ENCODE measurements at regions not wholly inside any gene's neighbourhood (a gene's known extent, or its start where the extent isn't known, plus 50 kb on each side); places are given as distances from the start of the nearest gene placed in this dataset.

DNA sequence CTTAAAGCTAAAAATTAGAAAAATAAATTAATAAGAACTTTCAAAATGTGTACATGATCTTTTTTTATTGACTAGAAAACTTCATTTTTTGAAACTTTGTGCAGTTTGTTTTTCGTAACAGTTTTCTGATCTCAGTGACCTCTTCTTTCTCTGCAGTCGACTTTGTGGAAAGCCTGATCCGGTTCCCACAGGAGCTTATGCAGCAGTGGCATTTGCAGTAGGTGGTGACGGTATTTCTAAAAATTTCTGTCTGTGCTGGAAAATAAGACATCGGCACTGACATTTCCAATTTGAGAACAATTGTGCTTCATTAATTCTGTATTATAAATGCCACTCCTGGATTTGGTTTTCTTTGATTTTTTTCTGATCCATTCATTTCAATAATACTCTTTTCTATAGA, 68.8 kb downstream of the CLDN17 start:
- ChIA-PET POLR2A (no interaction called here), CTCF (ENCODE audit: unreplicated experiment) (no interaction called here)
- TF ChIP-seq EZH2phosphoT487 (IDR thresholded peaks at IDR 0.05; ENCODE audit: borderline replicate concordance, low read depth, low read length), result no peak
- TF ChIP-seq, protein P1, sequence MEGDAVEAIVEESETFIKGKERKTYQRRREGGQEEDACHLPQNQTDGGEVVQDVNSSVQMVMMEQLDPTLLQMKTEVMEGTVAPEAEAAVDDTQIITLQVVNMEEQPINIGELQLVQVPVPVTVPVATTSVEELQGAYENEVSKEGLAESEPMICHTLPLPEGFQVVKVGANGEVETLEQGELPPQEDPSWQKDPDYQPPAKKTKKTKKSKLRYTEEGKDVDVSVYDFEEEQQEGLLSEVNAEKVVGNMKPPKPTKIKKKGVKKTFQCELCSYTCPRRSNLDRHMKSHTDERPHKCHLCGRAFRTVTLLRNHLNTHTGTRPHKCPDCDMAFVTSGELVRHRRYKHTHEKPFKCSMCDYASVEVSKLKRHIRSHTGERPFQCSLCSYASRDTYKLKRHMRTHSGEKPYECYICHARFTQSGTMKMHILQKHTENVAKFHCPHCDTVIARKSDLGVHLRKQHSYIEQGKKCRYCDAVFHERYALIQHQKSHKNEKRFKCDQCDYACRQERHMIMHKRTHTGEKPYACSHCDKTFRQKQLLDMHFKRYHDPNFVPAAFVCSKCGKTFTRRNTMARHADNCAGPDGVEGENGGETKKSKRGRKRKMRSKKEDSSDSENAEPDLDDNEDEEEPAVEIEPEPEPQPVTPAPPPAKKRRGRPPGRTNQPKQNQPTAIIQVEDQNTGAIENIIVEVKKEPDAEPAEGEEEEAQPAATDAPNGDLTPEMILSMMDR (conservative IDR thresholded peaks at IDR 0.05; ENCODE audit: low read length), result no peak
- intact Hi-C loops (cut with micrococcal nuclease; ENCODE audit: unreplicated experiment), result no loop called here
- no peaks in the 10 kb centered on the region for H3K36me3 ChIP-seq (ENCODE audit: insufficient read depth, low read length)
- no peak for DNase-seq (ENCODE audit: low spot score)
- no peaks in the 10 kb centered on the region for H3K9me3 ChIP-seq (ENCODE audit: low read length)
- H3K79me2 ChIP-seq (ENCODE audit: insufficient read depth, low read depth, low read length), result no peaks in the 10 kb centered on the region
- no TSS peak for BruUV-seq (replicated peaks)
- no peaks in the 10 kb centered on the region for H3K4me1 ChIP-seq (ENCODE audit: insufficient read depth, low read length, poor library complexity, severe bottlenecking)
- no peak overlapping the region for H2AFZ ChIP-seq (ENCODE audit: low read length)
- no peak overlapping the region for H3K4me2 ChIP-seq (ENCODE audit: low read length)
- H3K27ac ChIP-seq (ENCODE audit: low read depth, low read length, poor library complexity, severe bottlenecking), result no peak overlapping the region
- no peaks in the 10 kb centered on the region for H3K9me2 ChIP-seq (ENCODE audit: insufficient read depth, low read length)
- H3K4me3 ChIP-seq (ENCODE audit: low read depth, low read length, poor library complexity, severe bottlenecking), result no peak overlapping the region
- no peaks in the 10 kb centered on the region for H4K20me1 ChIP-seq (ENCODE audit: insufficient read depth, low read length)

DNA sequence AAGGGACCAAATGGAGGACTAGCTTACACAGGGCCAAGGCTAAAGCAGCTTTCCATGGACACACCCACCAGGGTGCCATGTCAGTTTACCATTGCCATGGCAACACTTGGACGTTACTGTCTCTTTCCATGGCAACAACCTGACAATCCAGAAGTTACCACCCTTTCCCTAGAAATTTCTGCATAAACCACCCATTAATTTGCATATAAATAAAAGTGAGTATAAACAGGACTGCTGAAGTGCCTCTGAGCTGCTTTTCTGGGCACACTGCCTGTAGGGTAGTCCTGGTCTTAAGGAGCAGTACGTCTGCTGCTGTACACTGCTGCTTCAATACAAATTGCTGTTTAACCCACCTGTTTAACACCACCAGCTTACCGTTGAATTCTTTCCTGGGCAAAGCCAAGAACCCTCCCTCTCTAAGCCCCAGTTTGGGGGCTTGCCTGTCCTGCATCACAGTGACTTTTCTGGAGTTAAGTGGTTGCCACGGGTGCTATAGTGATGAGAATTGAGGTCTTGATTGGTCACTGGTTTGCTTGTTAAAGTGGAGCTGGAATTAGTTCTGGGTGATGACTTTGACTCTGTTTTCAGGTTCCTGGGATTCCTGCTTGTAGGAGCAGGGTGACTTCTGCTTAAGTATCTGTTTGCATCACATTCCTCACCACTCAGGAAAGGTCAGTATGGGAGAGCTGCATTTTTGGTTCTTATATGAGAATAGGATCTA, 83.2 kb downstream of the CLDN17 start:
- no peak overlapping the region for H3K4me3 ChIP-seq (ENCODE audit: low read depth, low read length, poor library complexity, severe bottlenecking)
- no peak overlapping the region for H2AFZ ChIP-seq (ENCODE audit: low read length)
- no peaks in the 10 kb centered on the region for H3K4me1 ChIP-seq (ENCODE audit: insufficient read depth, low read length, poor library complexity, severe bottlenecking)
- no peaks in the 10 kb centered on the region for H3K9me3 ChIP-seq (ENCODE audit: low read length)
- H3K36me3 ChIP-seq (ENCODE audit: insufficient read depth, low read length), result no peaks in the 10 kb centered on the region
- no peak for DNase-seq (ENCODE audit: low spot score)
- TF ChIP-seq, protein P1 (conservative IDR thresholded peaks at IDR 0.05; ENCODE audit: low read length), result no peak
- no peak for TF ChIP-seq EZH2phosphoT487 (IDR thresholded peaks at IDR 0.05; ENCODE audit: borderline replicate concordance, low read depth, low read length)
- intact Hi-C loops (cut with micrococcal nuclease; ENCODE audit: unreplicated experiment), result no loop called here
- no peaks in the 10 kb centered on the region for H3K9me2 ChIP-seq (ENCODE audit: insufficient read depth, low read length)
- ChIA-PET POLR2A (no interaction called here), CTCF (ENCODE audit: unreplicated experiment) (no interaction called here)
- H3K4me2 ChIP-seq (ENCODE audit: low read length), result no peak overlapping the region
- no peaks in the 10 kb centered on the region for H3K79me2 ChIP-seq (ENCODE audit: insufficient read depth, low read depth, low read length)
- no TSS peak for BruUV-seq (replicated peaks)
- H3K27ac ChIP-seq (ENCODE audit: low read depth, low read length, poor library complexity, severe bottlenecking), result no peak overlapping the region
- H4K20me1 ChIP-seq (ENCODE audit: insufficient read depth, low read length), result no peaks in the 10 kb centered on the region

DNA sequence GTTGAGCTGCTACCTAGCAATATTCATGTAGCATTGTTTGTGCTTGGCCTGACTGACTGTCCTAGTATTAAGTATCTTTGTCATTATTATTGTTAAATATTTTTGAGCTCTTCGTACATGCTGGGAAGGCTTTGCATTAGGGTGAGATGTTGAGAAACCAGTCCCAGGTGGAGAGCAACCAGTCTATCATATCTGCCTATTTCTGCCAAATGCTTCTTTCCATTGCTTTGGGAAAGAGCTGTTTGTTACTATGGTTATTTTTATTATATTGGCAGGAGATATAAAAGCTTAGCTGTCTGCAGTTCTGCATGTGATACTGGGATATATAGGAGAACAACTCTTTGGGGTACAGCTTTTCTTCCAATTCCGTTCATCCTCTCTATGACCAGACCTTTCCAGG, 85.1 kb downstream of the CLDN17 start:
- Histone ChIP-seq H3K9me3 (ENCODE audit: low read length) (no peaks in the 10 kb centered on the region), H3K4me2 (ENCODE audit: low read length) (no peak overlapping the region), H3K36me3 (ENCODE audit: insufficient read depth, low read length) (no peaks in the 10 kb centered on the region), H3K4me3 (ENCODE audit: low read depth, low read length, poor library complexity, severe bottlenecking) (no peak overlapping the region), H3K27ac (ENCODE audit: low read depth, low read length, poor library complexity, severe bottlenecking) (no peak overlapping the region), H3K79me2 (ENCODE audit: insufficient read depth, low read depth, low read length) (no peaks in the 10 kb centered on the region), H2AFZ (ENCODE audit: low read length) (no peak overlapping the region), H3K4me1 (ENCODE audit: insufficient read depth, low read length, poor library complexity, severe bottlenecking) (no peaks in the 10 kb centered on the region), H4K20me1 (ENCODE audit: insufficient read depth, low read length) (no peaks in the 10 kb centered on the region), H3K9me2 (ENCODE audit: insufficient read depth, low read length) (no peaks in the 10 kb centered on the region)
- BruUV-seq (replicated peaks), result no TSS peak
- intact Hi-C loops (cut with micrococcal nuclease; ENCODE audit: unreplicated experiment), result no loop called here
- CTCF ChIA-PET (ENCODE audit: unreplicated experiment), result no interaction called here
- no peak for TF ChIP-seq EZH2phosphoT487 (IDR thresholded peaks at IDR 0.05; ENCODE audit: borderline replicate concordance, low read depth, low read length)
- TF ChIP-seq, protein P1 (conservative IDR thresholded peaks at IDR 0.05; ENCODE audit: low read length), result no peak
- no peak for DNase-seq (ENCODE audit: low spot score)
- POLR2A ChIA-PET, result interaction anchor here (1.1 kb wide), 1 partner anchor 18 kb away, joined by 4 read pairs; no protein-coding TSS in a partner anchor
